H1 (cell line): ENCODE measurements at regions not wholly inside any gene's neighbourhood (a gene's known extent, or its start where the extent isn't known, plus 50 kb on each side); places are given as distances from the start of the nearest gene placed in this dataset.

Experiments
- CTCF ChIA-PET: fragments of 300-600 bp; sonication (Branson Sonifier 250); formaldehyde crosslinking; loops from one replicate; lab custom pipeline; 2021; ENCODE audit not compliant: partially characterized antibody; lab: Charles Lee
- POLR2A ChIA-PET: fragments of 300-600 bp; sonication (Branson Sonifier 250); formaldehyde crosslinking; loops from one replicate; lab custom pipeline; 2021; ENCODE audit warnings: inconsistent platforms; ENCODE audit not compliant: partially characterized antibody; lab: Charles Lee
- DNase-seq, 2 experiments: peaks; one replicate each; pipeline versions ENCODE4 v3.0.0 to v3.0.0-alpha.2; 2010 to 2022; ENCODE audit warnings: low spot score in 2 of 2, low read depth in 1 of 2, mixed read lengths in 1 of 2
- FAIRE-seq: peaks from 2 replicates; lab custom pipeline; 2011; peaks lifted over from hg19 to GRCh38; lab: Jason Lieb, UNC
- H2AFZ ChIP-seq: 2 replicates; pipeline ENCODE4 v1.8.1; 2012; ENCODE audit warnings: low read length, inconsistent platforms
- H2AK5ac ChIP-seq: 2 replicates; pipeline ENCODE4 v1.6.1; 2013; ENCODE audit warnings: low read depth, low read length
- H2BK120ac ChIP-seq: replicated peaks from 2 replicates; pipeline ENCODE3; 2013; ENCODE audit warnings: low read depth, low read length, inconsistent platforms
- H2BK12ac ChIP-seq: 2 replicates; pipeline ENCODE4 v1.6.1; 2013; ENCODE audit warnings: low read depth, low read length
- H2BK15ac ChIP-seq: 2 replicates; pipeline ENCODE4 v1.6.1; 2013; ENCODE audit warnings: low read length
- H2BK20ac ChIP-seq: 2 replicates; pipeline ENCODE4 v1.6.1; 2013; ENCODE audit warnings: low read length
- H2BK5ac ChIP-seq: 2 replicates; pipeline ENCODE4 v1.6.1; 2013; ENCODE audit warnings: low read depth, low read length
- H3K14ac ChIP-seq: 2 replicates; pipeline ENCODE4 v1.6.1; 2013; ENCODE audit warnings: inconsistent platforms; ENCODE audit not compliant: insufficient read length
- H3K18ac ChIP-seq: 2 replicates; pipeline ENCODE4 v1.6.1; 2013; ENCODE audit warnings: low read length; ENCODE audit errors: extremely low read depth
- H3K23ac ChIP-seq: 2 replicates; pipeline ENCODE4 v1.6.1; 2013; ENCODE audit warnings: inconsistent platforms; ENCODE audit not compliant: insufficient read length
- H3K23me2 ChIP-seq: 2 replicates; pipeline ENCODE4 v1.6.1; 2013; ENCODE audit warnings: low read depth, low read length
- H3K27ac ChIP-seq: 2 replicates; pipeline ENCODE4 v1.6.1; 2011; ENCODE audit warnings: low read depth, low read length, inconsistent platforms
- H3K27me3 ChIP-seq, 4 experiments: replicated peaks in 1 of 4; 1 replicate in 1 of 4; 2 replicates in 3 of 4; pipeline versions ENCODE4 v1.6.1 to v1.8.1; 2011 to 2013; ENCODE audit warnings: low read length in 3 of 4, mild to moderate bottlenecking in 3 of 4, inconsistent platforms in 2 of 4, mixed read lengths in 2 of 4, moderate library complexity in 1 of 4; ENCODE audit not compliant: control insufficient read depth in 3 of 4, insufficient read depth in 3 of 4; ENCODE audit errors: extremely low read depth in 1 of 4
- H3K36me3 ChIP-seq, 4 experiments: 2 replicates each; pipeline versions ENCODE4 v1.6.1 to v1.8.1; 2011 to 2013; ENCODE audit warnings: mild to moderate bottlenecking in 4 of 4, low read length in 3 of 4, moderate library complexity in 2 of 4, control low read depth in 1 of 4, inconsistent platforms in 1 of 4; ENCODE audit not compliant: insufficient read depth in 4 of 4, control insufficient read depth in 2 of 4
- H3K4ac ChIP-seq: replicated peaks from 2 replicates; pipeline ENCODE3; 2013; ENCODE audit warnings: low read length, low read depth, mixed read lengths, inconsistent platforms; ENCODE audit not compliant: insufficient read length
- H3K4me1 ChIP-seq, 4 experiments: replicated peaks in 1 of 4; 1 replicate in 1 of 4; 2 replicates in 3 of 4; pipeline versions ENCODE4 v1.6.1 to v1.8.1; 2011 to 2013; ENCODE audit warnings: low read length in 3 of 4, inconsistent platforms in 2 of 4, mixed read lengths in 1 of 4; ENCODE audit not compliant: insufficient read depth in 4 of 4, control insufficient read depth in 3 of 4
- H3K4me2 ChIP-seq, 2 experiments: 2 replicates each; pipeline versions ENCODE4 v1.6.1 to v1.8.1; 2011 to 2013; ENCODE audit warnings: low read depth in 2 of 2, low read length in 2 of 2, control low read depth in 1 of 2, inconsistent platforms in 1 of 2, mild to moderate bottlenecking in 1 of 2; ENCODE audit not compliant: insufficient read depth in 1 of 2
- H3K4me3 ChIP-seq, 4 experiments: fragments of 200-600, 300-600 bp in 1 of 4; sonication (generic), shearing (Covaris generic), sonication (Bioruptor Twin) in 1 of 4; 2 replicates each; pipeline versions ENCODE4 v1.5.1 to v1.8.1; 2011 to 2016; ENCODE audit warnings: low read length in 4 of 4, low read depth in 3 of 4, control low read depth in 2 of 4, inconsistent platforms in 2 of 4, mild to moderate bottlenecking in 2 of 4, mixed read lengths in 1 of 4, moderate library complexity in 1 of 4; ENCODE audit not compliant: insufficient read depth in 2 of 4; ENCODE audit errors: extremely low read depth in 1 of 4
- H3K56ac ChIP-seq: replicated peaks from 2 replicates; pipeline ENCODE3; 2013; ENCODE audit warnings: low read depth, mild to moderate bottlenecking, mixed read lengths, low read length, inconsistent platforms; ENCODE audit not compliant: insufficient read length
- H3K79me1 ChIP-seq: 2 replicates; pipeline ENCODE4 v1.6.1; 2013; ENCODE audit warnings: low read depth, low read length, control low read depth
- H3K79me2 ChIP-seq, 2 experiments: 2 replicates each; pipeline versions ENCODE4 v1.6.1 to v1.8.1; 2012 to 2013; ENCODE audit warnings: low read length in 2 of 2, mild to moderate bottlenecking in 2 of 2, inconsistent platforms in 1 of 2; ENCODE audit not compliant: insufficient read depth in 2 of 2, control insufficient read depth in 1 of 2
- H3K9ac ChIP-seq, 4 experiments: replicated peaks in 1 of 4; 1 replicate in 1 of 4; 2 replicates in 3 of 4; pipeline versions ENCODE4 v1.6.1 to v1.8.1; 2011 to 2013; ENCODE audit warnings: low read depth in 3 of 4, low read length in 3 of 4, control low read depth in 2 of 4, mild to moderate bottlenecking in 2 of 4, moderate library complexity in 2 of 4, inconsistent platforms in 1 of 4; ENCODE audit errors: extremely low read depth in 1 of 4
- H3K9me3 ChIP-seq, 2 experiments: 2 replicates each; pipeline versions ENCODE4 v1.6.1 to v1.8.1; 2012 to 2013; ENCODE audit warnings: mild to moderate bottlenecking in 2 of 2, moderate library complexity in 2 of 2, control low read depth in 1 of 2, inconsistent platforms in 1 of 2, low read depth in 1 of 2, low read length in 1 of 2, mixed read lengths in 1 of 2; ENCODE audit not compliant: insufficient read depth in 2 of 2
- H4K20me1 ChIP-seq, 2 experiments: replicated peaks in 1 of 2; 2 replicates each; pipeline versions ENCODE3 to v1.8.1; 2011 to 2013; ENCODE audit warnings: inconsistent platforms in 2 of 2, low read length in 2 of 2, mild to moderate bottlenecking in 1 of 2; ENCODE audit not compliant: insufficient read depth in 2 of 2, control insufficient read depth in 1 of 2
- H4K5ac ChIP-seq: 2 replicates; pipeline ENCODE4 v1.6.1; 2013; ENCODE audit warnings: low read length, low read depth, mixed read lengths, inconsistent platforms; ENCODE audit not compliant: insufficient read length
- H4K8ac ChIP-seq: 2 replicates; pipeline ENCODE4 v1.8.0; 2013; ENCODE audit warnings: mild to moderate bottlenecking, moderate library complexity, low read length, inconsistent platforms; ENCODE audit not compliant: insufficient read depth; ENCODE audit errors: extremely low read depth
- H4K91ac ChIP-seq: replicated peaks from 2 replicates; pipeline ENCODE3; 2013; ENCODE audit warnings: low read length, mixed read lengths, inconsistent platforms; ENCODE audit not compliant: insufficient read length
- BRCA1 ChIP-seq: IDR thresholded peaks from 2 replicates; pipeline ENCODE4 v1.6.1; 2012; ENCODE audit warnings: low read depth, low read length, improper control_type of control experiment
- FOSL1 ChIP-seq: IDR thresholded peaks from 2 replicates; pipeline ENCODE4 v1.6.1; 2011; ENCODE audit warnings: mild to moderate bottlenecking, low read depth, low read length, moderate library complexity; ENCODE audit not compliant: insufficient read depth
- GABPA ChIP-seq: IDR thresholded peaks from 2 replicates; pipeline ENCODE4 v1.6.1; 2011; ENCODE audit warnings: mild to moderate bottlenecking, low read length, moderate library complexity, borderline replicate concordance; ENCODE audit not compliant: insufficient read depth
- SIN3A ChIP-seq, 2 experiments: IDR thresholded peaks in 1 of 2; conservative IDR thresholded peaks in 1 of 2; 2 replicates each; pipeline ENCODE4 v1.6.1; 2011 to 2012; ENCODE audit warnings: low read length in 2 of 2, improper control_type of control experiment in 1 of 2, low read depth in 1 of 2, mild to moderate bottlenecking in 1 of 2
- WGBS, 2 experiments: shearing (Covaris generic) in 1 of 2; methylation state at CpG; one replicate each; pipeline versions ENCODE4 v1.1.6 to v1.1.7; 2013 to 2015; ENCODE audit warnings: low lambda C conversion rate in 2 of 2, mixed read lengths in 2 of 2, inconsistent platforms in 1 of 2, low coverage in 1 of 2, missing lambda C conversion rate in 1 of 2; ENCODE audit not compliant: insufficient replicate concordance in 2 of 2, insufficient coverage in 1 of 2, insufficient read length in 1 of 2; ENCODE audit errors: extremely low coverage in 1 of 2, missing lambda C conversion rate in 1 of 2; 5-methylcytosine and 5-hydroxymethylcytosine counted together

DNA sequence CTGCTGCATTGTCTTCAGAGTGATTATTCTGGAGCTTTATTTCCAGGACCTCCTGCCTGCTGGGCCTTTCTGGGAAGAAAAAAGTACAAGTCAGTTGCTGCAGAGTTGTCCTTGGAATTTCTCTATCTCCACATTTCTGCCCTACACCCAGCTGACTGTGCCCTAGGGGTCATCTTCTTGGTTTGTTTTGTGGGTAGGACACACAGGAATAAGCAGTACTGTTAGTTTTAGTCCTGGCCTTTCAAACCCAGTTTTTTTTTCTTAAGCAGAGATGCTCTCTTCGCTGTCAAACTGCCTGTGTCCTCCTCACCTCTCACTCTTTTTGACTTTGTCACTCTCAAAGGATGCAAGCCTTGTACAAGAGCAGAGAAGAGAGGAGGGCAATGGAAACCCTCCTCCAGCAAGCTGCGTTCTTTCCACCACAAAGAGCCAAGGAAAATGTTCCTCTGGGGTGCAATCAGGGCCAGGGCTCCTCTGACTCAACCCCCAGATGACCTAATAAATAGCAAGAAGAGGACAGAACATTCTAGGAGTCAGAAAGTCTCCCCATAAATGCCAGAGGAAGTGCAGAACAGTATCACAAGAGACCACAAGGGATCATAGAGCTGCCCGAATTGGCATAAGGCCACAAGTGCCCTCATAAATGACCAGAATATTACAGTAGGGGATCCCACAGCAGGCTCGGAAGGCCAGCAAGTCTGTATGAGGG lies 186.2 kb downstream of the RCHY1 start:
- H4K5ac ChIP-seq: no peak overlapping the region
- H2BK120ac ChIP-seq: no peak overlapping the region
- DNase-seq (no peak), FAIRE-seq (no peak)
- ChIA-PET POLR2A (no interaction called here), CTCF (interaction anchor here (1.3 to 2.5 kb wide), 2 partner anchors 10 to 395 kb away, joined by 3 to 5 read pairs; partner anchors contain the start of gene PARM1)
- no peaks in the 10 kb centered on the region for H3K27me3 ChIP-seq
- no peaks in the 10 kb centered on the region for H3K79me1 ChIP-seq
- no peak overlapping the region for H3K14ac ChIP-seq
- no peak overlapping the region for H3K23ac ChIP-seq
- H2AFZ ChIP-seq: no peak overlapping the region
- no peak overlapping the region for H3K56ac ChIP-seq
- H3K4me2 ChIP-seq: no peak overlapping the region
- H2BK5ac ChIP-seq: no peak overlapping the region
- H3K4me1 ChIP-seq: peaks cover 0 to 3% (median 0%) of the 10 kb centered on the region in 4 experiments; a peak in 1 of 7 replicates
- no peak overlapping the region for H2AK5ac ChIP-seq
- H3K79me2 ChIP-seq: no peaks in the 10 kb centered on the region
- H3K9ac ChIP-seq: no peak overlapping the region
- H3K4me3 ChIP-seq: no peak overlapping the region
- TF ChIP-seq FOSL1: no peak
- TF ChIP-seq BRCA1: no peak
- no peak for TF ChIP-seq SIN3A (conservative IDR thresholded peaks at IDR 0.05 in 1 of 2, IDR thresholded peaks at IDR 0.05 in 1 of 2; ENCODE audit: low read depth in 1 of 2, low read length in 2 of 2)
- TF ChIP-seq GABPA: no peak
- TF ChIP-seq, all 59 proteins: peak for 0
- H3K4ac ChIP-seq: no peak overlapping the region
- H3K18ac ChIP-seq: 0 out of 2 replicates have a peak overlapping the region, but pooled peaks have one; percentile 42
- H4K20me1 ChIP-seq: no peaks in the 10 kb centered on the region
- no peak overlapping the region for H2BK12ac ChIP-seq
- no peak overlapping the region for H4K91ac ChIP-seq
- H3K36me3 ChIP-seq: no peaks in the 10 kb centered on the region
- no peak overlapping the region for H2BK15ac ChIP-seq
- H3K23me2 ChIP-seq: no peaks in the 10 kb centered on the region
- H3K9me3 ChIP-seq: no peaks in the 10 kb centered on the region
- no peak overlapping the region for H4K8ac ChIP-seq
- 83% methylated on average over 4 of the region's 4 CpGs; no CpG with 5 or more reads in 1 of the 2 experiments for WGBS, 2 experiments
- no peak overlapping the region for H3K27ac ChIP-seq
- no peak overlapping the region for H2BK20ac ChIP-seq
